ENCODE measurements at regions not wholly inside any gene's neighbourhood (a gene's known extent, or its start where the extent isn't known, plus 50 kb on each side); places are given as distances from the start of the nearest gene placed in this dataset.

DNA sequence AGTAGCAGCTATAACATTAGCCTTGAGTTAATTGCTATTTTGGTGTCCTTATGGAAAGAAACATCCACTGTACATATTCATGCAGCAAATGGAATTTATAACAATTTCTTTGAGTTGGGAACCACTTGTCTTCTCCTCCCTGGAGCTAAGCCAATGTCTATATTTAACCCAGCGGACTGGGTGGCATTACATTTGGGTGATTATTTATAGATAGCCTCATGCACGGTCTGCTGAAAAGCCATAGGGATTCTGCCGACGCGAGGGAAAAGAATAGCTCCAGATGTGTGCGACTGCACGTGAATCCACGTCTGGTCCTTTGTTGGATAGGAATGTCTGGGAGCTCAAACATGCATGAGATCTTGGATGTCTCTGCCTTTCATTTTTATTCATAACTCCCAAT lies 157.5 kb upstream of the BRINP1 start:
- DNase-seq, result peak in 3 of 58 donors; percentile 0 to 1 (median 1)

DNA sequence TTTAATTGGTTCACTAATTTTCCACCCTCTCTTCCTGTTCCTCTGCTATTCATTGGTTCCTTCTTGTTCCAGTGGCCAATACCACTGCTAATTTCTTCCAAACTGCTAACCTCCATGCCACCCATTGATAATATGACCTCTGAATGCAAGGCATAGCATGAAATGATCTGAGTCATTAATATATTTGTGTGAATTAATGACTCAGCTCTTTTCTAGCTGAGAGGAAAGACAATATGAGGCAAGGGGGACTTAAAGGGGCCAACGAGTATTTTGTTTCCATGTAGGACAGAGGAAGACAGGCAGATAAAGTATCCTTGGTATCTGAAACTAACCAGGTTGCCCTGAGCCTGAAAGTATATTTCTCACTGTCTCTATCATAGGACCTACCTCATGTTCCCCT lies 154.3 kb upstream of the BRINP1 start:
- DNase-seq, result no peak

DNA sequence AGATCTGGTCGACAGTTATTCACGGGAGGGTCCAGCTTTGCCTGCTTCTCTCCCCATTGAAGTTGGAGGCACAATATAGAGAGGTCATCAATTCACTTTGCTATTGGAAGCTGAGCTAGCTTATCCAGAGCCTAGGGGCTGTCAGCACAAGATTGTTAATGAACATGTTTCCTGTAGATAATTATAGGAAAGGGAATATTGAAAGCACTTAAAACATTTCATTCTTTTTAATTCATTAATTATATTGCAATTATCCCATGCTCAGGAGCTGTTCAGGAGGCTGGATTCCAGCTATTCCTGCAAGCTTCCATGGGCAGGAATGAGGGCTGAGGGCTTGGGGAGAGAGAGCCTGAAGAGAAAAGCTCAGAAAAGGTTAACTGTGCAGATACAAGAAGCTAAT lies 153.1 kb upstream of the BRINP1 start:
- DNase-seq, result no peak

DNA sequence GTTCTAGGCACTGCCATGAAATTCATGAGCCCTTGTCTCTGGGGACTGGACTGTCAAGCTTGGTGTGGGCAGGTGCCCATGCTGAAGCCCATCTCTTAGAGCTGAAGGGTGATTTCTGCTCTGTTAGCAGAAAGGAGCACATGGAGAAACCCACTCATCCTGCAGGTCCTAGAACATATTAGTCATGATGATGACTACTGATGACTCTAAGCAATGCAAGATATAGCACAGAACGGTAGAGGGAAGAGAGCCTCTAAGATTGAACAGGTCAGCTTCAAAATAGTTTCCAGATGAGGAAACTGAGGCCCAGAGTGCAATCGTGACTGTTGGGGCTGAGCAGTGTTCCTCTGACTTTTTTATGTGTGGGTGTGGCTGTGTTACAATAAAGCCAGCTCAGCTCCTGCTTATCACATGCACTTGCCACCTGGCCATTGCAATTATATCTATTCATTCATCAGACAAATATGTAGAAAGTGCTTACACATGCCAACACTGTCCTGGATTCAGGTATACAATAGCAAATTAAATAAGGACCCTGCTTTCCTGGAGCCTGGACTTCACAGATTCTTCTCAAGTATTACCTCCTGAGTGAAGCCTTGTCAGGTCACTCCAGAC lies 140.2 kb upstream of the BRINP1 start:
- no peak for DNase-seq

DNA sequence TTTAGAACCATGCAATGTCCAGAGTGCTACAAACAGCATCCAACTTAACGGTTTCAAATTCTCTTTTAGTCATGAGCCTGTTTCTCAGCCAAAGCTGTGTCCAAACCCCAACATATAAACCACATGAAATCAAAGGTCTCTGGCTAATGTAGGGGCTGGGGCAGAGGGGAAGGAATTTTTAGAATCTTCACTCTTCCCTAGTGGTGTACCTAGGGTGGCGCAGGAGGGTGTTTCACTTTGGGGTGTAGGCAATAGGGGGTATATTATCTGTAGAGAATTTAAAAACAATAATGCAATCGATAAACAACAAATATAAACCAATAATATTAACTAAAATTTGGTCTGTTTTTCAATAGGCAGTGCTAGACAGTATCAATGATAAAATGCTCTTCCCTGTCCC lies 132.1 kb upstream of the BRINP1 start:
- DNase-seq, result no peak

DNA sequence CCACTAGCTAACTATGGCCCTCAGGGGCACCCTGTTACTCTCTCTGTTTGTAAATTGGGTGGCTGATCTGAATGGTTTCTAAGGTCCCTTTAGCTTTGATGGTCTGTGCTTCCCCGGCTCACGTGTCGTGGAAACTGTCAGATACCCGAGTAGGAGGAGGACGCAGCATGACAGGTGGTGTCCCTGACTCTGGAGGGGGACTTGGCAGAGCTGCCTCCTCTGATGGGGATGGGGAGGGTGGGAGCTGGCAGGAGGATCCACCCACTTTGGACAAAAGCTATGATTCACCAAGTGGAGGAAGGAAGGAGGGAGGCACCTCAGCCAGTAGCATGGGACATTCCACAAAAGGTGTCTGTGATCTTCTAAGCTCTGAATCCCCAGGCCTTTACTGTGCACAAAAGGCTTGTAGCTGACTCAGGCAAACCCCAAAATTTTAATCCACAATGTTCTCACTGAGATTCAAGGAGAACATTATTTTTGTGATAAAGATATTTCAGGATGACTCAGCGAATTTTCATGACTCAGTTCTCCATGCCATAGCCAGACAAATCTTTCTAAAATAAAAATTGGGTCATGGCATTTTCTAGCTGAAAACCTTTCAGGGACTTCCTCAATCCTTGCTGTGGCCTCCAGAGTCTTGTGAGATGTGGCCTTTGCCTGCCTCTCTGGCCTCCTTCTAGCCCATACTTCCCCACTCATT lies 131.0 kb upstream of the BRINP1 start:
- peak in 5 of 58 donors; percentile 3 to 10 (median 5) for DNase-seq

DNA sequence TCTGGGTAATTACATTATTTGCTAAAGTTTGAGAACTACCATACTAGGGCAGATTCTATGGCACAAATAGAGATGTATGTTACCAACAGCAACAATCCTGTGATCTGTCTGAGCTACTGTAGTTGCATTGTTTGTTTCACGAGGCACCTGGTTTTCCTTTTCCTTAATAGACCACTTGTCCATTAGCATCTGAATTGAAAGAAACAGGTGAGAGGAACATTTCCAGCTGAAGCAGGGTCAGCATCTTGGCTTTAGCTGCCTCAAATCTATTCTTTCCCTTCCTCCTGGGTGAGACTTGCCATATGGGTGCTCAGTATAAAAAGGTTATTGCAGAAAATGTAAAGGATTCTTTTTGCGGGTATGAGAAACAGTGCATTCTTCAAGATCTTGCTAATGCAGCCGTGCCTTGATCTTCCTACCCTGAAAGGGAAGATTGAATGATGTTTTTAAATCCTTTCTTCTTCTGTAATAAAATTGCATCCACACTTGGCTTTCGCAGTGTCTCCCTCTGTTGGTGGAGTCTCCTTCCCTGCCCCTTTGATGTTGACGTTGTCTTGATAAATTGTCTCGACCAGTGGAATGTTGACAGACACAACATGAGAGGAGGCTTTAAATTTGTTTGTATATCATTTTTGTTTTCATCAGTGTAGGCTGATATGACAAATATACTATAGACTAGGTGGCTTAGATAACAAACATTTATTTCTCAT lies 118.0 kb upstream of the BRINP1 start:
- DNase-seq, result no peak

DNA sequence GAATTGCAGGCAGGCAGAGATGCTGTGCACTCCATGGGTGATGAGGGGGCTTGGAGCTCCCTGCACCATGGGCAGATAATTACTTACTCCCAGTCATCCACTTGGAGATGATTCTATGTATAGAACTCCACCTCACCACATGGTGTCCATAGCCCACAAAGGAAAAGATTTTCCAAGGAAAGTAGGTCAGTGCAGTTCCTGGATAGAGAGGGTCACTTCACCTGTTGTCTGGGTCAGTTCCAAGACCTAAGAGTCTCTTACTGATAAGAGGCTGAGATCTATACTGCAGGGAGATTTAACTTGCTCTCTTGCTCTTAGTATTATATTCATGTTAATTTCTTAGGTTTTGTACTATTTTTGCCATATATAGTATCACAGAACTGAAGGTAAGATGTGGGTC lies 113.9 kb upstream of the BRINP1 start:
- DNase-seq, result no peak

DNA sequence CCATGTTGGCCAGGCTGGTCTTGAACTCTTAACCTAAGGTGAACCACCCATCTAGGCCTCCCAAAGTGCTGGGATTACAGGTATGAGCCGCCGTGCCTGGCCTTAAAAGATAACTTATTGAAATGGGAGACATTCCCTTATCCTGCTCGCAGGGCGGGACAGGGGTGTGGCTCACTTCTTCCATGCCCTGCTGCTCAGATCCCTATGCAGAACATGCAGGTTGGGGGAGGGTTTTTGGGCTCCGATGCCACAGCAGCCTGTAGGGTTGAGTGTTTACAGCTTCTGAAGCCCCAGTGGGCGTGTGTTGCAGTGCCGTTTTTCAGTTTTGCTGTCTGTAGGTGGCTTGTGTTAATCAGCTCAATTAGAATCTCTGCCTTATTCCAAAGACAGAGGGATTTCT lies 108.0 kb upstream of the BRINP1 start:
- DNase-seq, result no peak

DNA sequence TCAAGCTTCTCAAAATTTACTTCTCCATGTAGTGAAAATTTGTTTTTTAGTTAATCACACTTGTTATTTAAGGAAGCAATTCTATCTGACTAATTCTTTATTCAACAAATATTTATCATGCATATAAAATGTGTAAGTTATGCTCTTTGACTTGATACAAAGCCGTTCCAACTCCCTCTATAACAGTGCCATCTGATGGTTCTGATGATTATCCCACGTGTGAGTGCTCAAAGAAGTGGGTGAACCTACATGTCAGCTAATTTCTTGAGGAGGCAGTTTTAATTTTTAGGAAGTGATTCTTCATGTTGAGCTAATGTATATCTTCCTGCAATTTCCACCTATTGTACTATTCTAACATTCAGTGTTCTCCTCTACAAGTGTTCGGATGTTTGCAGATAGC lies 88.8 kb upstream of the BRINP1 start:
- DNase-seq, result no peak

DNA sequence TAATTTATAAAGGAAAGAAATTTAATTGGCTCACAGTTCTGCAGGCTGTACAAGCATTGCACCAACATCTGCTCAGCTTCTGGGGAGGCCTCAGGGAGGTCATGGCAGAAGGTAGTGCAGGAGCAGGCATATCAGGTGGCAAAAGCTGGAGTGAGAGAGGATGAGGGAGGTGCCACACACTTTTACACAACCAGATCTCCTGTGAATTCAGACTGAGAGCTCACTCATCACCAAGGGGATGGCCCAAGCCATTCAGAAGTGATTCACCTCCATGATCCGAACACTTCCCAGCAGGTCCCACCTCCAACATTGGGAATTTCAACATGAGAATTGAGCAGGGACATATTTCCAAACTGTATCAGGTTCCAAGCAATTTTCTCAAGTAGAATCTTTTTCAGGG lies 84.7 kb upstream of the BRINP1 start:
- DNase-seq, result no peak

DNA sequence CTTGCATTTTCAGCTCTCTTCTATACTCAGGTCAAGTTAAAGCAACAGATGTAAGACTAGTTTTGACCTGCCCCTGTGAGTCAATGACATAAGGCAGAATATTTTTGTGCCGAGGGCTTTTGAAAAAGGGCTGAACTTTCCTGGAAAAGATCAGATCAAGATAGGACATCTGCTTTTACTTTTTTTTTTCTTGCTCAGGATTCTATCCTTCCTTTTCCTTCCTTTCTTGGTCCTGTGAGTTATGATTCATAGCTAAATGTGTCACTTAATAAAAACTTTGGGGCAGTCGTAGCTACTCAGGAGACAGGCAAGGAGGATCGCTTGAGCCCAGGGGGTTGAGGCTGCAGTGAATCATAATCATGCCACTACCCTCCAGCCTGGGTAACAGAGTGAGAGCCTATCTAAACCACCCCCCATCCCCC lies 84.3 kb upstream of the BRINP1 start:
- DNase-seq, result no peak

DNA sequence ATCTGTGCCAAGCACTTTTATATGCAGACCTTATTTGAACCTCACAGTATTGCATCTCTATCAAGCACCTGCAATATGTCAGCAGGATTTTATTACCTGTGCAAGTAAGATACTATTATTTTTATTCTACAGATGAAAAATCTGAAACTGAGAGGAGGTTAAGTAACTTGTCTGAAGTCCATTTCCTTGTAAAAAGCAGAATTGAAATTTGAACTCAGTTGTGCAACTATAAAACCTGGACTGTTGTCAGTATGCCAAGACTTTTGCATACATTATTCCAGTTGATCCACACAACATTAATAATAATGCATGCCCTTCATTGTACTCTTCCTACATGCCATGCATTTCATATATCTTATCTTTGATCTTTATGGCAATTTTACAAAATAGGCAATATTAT lies 82.2 kb upstream of the BRINP1 start:
- DNase-seq, result no peak

DNA sequence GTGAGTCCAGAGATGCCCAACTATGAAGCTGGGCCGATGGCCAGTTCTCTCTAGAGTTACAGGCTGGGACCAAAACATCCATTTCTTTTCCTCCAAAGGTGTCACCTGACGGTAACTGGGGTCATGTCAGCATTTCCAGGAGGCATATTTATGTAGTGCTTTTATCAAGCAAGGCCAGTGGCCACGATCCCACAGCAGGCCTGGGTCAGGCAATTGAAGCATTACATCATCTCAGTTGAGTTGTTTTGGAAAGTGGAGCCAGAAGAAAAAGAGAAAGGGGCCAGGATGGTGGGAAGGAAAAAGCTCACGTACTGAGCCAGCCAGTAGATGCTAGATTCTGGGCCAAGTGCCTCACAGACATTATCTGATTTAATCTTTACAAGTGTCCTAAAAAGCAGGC lies 73.9 kb upstream of the BRINP1 start:
- DNase-seq, result no peak

DNA sequence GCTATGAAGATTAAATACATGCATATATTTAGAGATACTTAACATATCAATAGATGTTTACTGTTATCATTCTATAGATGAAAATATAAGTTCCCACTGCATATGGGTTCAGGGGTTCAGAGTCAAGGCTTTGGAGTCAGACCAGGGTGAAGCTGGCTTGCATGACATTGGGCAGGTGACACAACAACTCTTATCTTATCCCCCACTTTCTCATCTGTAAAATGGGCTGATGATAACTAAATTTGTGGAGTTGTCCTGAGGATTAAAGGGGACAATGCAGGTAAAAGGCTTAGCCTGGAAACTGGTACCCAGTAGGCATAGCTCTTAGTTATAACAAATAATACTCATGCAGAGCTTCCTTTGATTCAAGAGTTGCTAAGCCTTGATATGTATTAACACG lies 72.6 kb upstream of the BRINP1 start:
- DNase-seq, result no peak

DNA sequence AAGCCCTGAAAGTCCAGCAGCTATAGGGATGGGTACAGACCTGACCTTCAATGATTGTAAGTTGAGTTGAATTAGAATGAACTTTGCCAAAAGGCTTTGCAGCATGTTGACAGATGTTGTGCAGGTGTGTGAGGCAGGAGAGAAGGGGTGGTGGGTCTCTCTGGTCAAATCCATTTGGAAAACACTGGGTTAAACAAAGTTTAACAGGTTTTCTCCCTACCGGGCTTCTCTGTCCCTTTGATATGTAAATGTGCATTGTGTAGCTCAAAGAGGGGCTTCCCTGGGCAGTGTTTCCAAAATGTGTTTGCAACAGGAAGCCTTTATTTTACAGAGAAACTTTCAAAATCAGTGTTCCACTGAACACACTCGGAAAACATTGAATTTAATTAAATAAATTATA lies 72.1 kb upstream of the BRINP1 start:
- DNase-seq, result no peak

DNA sequence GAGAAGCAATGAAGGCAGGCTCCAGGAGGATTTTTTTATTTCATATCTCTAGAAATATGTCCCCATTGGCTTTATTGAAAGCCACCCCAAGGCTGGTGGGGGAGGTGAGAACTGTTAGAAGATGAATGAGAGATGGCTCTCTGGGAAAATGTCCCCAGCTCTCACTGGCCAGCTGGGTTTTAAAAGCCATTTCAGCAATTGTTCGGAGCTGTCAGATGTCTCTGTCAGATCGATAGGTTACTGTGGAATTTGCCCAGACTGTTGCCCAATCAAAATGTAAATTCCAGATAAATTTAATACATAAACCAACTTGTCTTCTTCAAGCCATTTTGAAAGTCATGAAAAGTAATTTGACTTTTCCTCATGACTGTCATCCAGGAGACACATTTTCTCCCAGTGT lies 67.0 kb upstream of the BRINP1 start:
- DNase-seq, result no peak

DNA sequence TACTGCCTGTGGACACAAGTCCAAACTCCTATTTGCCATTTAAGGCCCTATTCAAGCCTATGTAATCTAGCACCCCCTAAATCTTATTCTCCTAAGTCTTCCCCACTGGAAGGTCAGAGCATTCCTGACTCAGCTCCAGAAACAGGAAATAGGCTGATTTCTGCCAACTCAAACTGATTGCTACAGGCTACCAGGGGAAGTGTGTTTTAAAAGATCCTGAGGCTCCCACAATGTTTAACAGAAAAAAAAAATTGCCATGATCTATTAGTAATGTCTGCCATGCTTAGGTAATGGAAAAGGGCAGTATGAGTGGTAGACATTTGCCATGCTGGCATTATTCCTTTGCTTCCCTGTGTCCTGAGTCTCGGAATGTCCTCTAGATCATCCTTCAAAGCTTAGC lies 65.8 kb upstream of the BRINP1 start:
- no peak for DNase-seq

DNA sequence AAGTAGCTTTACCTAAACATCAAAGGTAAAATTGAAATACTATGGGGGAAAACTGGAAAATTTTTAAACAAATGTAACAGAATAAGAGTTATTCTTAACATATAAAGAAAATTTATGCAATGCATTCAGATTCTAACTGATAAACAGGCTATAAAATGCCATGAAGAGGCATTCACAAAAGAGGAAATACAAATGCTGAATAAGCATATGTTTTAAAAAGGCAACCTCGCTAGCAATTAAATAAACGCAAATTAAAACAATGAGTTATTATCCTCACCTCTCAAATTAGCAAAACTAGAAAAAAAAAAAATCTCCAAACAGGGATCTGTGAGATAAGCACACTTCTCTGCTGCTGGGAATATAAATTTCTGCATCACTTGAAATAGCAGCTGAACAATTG lies 63.2 kb upstream of the BRINP1 start:
- no peak for DNase-seq

DNA sequence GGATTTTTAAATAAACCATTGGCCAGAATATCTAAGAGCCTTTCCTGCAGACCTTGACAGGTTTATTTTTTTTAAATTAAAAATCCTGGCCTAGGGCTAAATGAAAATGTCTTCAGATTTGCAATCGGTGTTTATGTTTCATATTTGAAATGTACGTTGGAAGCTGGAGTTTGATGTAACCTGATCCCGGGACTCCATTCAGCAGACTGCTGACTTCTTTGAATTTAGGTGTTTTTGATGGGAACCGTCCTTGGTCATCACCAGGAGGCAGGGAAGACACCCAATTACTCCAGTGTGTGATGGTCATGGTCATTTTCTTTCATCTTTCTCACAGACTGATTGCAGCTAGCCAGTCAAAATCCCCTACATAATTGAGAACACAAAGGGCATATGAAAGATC lies 60.1 kb upstream of the BRINP1 start:
- DNase-seq, result no peak

DNA sequence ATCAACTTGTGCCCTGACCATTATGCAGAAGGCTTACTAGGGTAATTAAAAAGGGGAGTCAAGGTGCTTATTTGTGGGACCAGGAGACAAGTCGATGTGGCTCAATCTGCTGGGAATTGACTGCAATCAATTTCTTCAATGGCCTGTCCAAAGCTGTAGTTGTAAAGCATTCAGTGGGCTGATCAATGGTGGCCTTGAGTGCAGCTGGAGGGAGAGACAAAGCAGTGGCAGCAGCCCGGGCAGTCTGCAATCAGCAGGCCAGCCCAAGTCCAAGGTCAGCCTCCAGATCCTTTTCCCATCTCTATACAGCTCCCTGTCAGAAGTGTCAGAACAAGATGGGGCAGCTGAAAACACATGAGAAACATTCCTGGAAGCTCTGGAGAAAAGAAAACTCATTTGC lies 51.0 kb upstream of the BRINP1 start:
- no peak for DNase-seq
